Hindlimb muscle (tissue), 1 donor: ENCODE measurements at regions not wholly inside any gene's neighbourhood (a gene's known extent, or its start where the extent isn't known, plus 50 kb on each side); places are given as distances from the start of the nearest gene placed in this dataset.
"Not testable (repeated sequence)": the region's sequence is repeated elsewhere in the genome, so short reads cannot be mapped to it uniquely, and the experiment has no call there.

Experiments used
- DNase-seq: peaks from one replicate; pipeline ENCODE4 v3.0.0-alpha.2; 2013

DNA sequence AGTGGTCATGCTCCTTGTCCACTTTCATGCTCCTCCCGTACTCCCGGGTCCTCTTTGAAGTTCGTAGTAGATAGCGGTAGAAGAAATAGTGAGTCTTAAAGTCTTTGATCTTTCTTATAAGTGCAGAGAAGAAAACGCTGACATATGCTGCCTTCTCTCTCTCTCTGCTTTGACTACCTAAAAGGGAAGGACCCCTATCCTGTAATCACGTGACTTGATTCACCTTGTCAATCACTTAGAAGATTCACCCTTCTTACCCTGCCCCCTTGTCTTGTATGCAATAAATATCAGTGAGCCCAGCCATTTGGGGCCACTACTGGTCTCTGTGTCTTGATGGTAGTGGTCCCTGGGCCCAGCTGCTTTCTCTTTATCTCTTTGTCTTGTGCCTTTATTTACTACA is 158.5 kb upstream of the VWC2 start:
- not testable (repeated sequence) for DNase-seq

DNA sequence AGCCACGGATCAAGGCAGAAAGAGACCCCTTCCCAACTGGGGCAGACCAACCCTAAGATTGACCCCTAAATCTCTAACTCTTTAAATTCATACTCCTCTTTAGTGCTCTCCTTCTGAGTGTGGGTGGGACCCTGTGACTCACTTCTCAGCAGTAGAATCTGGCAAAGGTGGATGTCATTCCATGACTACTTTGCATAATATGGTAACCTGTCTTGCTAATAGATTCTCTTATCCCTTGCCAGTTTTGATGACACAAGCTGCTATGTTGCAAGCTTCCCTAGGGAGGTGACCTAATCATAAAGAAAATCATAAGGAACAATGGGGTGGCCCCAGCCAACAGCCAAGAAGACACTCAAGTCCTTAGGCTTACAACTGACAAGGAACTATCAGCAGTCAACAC is 155.4 kb upstream of the VWC2 start:
- no peak for DNase-seq

DNA sequence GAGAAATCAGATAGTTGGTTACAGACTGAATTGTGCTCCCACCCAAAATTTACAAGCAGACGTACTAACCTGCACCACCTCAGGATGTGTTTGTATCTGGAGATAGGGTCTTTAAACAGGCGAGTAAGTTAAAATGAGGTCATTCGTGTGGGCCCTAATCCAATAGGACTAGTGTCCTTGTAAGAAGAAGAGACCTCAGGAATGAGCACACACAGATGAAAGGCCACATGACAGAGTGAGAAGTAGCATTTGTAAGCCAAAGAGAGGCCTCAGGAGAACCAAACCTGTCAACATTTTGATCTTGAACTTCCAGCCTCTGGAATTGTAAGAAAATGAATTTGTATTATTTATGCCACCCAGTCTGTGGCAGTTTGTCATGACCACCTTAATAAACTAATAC is 149.5 kb upstream of the VWC2 start:
- DNase-seq, result no peak

DNA sequence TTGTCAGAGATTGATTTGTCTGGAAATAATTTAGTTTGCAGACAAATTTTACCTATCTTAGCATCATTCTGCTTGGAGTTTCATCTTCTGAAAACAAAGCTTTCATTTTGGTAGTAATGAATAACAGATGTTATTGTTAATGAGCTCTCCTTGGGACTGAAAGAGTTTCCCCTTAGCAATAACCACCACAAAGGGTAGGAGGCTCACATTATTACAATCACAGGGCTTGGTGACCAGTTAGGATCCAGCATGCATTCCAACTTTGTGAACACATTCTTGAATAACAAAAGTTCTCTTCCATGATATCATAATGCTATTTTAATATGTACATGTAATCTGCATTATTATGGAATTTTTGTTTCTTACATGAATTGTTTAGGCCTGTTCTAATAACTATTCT is 148.8 kb upstream of the VWC2 start:
- DNase-seq, result peak; percentile 5

DNA sequence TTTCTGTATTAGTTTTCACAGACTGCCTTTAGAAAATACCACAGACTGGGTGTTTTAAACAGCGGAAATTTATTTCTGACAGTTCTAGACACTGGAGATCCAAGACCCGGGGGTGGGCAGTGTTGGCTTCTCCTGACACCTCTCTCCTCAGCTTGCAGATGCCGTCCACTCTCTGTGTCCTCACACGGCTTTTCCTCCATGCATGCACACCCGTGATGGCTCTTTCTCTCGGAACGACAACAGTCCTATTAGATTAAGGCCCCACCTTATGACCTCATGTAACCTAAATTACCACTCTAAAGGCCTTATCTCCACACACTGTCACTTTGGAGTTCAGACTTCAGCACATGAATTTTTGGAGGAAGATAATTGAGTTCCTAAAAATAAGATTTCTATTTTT is 142.9 kb upstream of the VWC2 start:
- DNase-seq, result no peak

DNA sequence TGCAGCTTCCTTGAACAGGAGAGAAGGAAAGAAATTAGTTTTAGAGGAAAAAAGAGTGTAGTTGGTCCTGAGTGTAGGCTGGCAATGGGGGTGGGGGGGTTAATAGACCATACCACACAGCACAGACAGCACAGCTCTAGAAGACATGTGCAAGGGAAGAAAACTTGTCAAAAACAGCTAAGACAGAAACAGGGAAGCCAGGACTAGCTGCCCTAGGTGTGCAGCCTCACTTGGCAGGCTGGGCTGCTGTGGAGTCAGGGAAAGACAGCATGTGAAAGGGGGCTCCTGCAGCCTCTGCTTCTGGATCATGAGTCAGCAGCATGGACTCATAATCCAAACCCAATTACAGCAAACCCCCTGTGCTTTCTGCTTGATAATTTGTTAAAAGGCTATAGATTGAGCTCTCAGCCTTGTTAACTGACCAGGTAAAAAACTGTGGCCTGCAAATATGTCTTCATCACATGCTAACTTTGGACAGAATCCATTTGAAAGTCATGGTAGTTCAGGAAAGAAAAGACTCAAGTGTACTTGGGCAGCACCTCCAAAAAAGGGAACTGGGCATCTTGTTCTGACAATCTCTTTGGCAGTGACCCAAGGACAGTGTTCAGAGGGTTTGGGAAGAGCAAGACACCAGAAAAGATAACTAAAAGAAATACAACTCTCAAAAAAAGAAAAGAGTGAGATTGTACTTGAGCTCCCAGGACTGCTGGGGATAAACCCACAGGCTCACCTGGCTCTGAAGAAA is 142.2 kb upstream of the VWC2 start:
- DNase-seq, result peak; percentile 16

DNA sequence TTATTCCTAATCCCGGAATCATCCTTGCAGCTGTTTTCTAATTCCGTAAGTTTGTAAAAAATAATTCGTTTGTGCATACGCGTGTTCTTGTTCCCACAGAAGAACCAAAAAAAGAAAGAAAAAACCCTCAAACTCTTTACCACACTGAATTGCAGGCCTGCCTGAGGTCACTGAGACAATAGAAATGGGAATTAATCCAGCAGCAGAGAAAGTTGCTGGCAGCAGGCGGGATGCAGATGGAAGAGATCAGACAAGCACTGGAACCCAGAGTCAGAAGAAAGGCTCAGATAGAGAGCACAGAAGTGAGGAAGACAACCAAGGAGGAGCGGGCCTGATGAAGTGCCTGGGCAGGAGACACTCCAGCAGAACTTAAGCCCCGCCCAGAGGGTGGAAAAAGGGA is 141.5 kb upstream of the VWC2 start:
- peak; percentile 61 for DNase-seq

DNA sequence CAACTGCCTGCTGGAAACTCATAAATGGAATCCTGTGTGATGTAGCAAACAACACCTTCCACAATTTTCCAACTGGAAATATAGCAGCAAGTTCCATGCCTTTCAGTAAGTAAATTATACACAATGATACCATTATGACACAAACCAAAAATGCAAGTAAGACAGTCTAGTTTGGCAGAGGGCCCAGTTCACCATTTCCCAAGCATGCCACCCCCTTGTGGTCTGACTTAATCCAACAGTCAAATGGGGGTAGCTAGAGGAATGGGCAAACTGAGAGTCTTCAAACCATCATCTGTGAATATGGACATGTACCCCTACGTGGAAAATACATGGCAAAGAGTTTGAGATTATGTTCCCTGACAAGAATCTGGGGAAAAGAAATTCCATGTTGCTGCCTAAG is 137.6 kb upstream of the VWC2 start:
- no peak for DNase-seq

DNA sequence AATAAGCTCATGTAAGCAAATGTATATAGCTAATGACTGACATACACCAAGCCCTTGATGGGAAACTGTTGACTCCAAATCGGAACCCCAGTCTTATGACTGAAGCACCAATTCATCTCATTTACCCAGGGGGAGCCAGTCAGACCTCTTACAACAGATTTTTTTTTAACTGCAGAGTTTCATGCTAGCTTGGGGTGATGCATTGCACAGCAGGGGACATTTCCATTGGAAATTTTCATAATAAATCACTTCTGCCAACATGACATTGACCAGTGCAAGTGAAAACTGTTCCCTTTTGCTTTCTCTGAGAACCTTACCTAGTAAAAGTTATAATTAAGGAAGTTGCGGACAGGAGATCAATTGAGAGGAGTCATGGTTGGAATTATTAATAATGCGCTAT is 137.0 kb upstream of the VWC2 start:
- DNase-seq, result no peak

DNA sequence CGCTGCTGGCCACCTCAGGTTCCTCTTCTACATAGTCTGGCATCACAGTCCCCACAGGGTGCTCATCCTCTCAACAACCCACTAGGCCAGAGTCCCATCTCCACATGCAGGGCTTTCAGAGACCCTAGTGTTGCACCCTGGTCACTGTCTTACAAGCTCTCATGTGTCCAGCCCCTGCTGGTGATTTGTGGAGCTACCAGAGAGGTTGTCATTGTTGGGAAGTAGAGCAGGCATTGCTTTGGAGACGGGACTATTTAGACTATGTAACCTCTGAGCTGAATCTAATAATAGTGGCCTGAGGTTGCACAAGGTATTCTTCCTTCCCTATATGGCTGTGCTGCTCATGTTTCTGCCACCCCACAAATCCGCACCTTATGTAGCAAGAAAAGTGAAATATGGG is 135.3 kb upstream of the VWC2 start:
- DNase-seq, result no peak

DNA sequence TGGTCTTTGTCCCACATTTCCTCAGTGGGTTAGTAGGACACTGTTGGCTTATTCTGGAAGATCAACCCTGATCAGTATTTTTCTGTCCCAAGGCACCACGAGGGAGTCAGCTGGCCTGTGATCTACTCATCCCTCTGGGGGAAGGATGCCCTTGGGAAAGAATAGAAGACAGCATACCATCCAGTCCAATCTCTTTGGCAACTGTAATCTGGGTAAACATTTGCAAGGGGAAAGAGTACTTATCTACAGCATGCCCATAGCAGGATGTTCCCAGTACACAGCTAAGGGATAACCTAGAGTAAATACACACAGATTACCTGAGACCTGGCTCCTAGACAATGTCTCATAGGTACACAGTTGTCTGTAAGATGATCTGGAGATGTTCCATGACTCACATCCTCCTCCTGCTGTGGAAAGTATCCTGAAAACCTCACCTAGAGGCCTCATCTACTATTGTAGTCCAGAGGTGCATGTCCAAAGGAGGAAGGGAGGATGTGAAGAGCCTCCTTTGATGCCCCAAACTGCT is 134.3 kb upstream of the VWC2 start:
- no peak for DNase-seq

DNA sequence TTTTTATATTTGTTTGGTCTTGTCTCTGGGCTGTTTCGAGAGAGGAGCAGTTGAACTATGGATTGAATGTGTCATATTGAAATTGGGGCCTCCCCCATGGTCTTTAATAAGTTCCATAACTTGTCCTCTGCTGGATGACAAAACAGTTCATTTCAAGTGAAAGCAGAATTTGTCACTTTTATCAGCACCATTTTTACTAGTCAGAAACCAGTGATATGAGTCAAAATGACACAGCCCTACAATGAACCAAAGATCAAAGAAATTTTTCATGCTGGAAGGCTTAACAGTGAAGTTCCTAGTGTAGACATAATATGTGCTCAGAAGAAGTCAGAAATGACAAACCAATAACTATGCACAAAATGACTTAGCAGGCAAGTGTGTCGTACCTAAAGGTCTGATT is 133.6 kb upstream of the VWC2 start:
- no peak for DNase-seq

DNA sequence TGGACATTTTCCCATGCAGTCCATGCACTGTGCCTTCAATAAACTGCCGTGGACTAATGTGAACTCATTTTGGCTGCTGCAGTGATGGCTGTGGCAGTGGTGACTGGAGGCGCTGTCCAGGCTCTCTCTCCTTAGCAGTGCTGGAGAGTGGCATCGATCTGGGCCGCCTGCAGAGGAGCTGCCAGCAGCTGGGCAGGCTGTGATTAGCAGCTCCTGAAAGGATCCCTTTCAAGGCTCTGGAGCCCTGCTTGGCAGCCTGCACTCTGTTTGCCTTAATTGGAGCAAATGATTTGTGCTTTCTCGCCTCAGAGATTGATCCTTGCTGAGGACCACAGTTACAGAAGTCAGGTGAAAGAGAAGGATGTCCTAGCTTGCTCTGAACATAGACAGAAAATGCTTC is 130.1 kb upstream of the VWC2 start:
- no peak for DNase-seq

DNA sequence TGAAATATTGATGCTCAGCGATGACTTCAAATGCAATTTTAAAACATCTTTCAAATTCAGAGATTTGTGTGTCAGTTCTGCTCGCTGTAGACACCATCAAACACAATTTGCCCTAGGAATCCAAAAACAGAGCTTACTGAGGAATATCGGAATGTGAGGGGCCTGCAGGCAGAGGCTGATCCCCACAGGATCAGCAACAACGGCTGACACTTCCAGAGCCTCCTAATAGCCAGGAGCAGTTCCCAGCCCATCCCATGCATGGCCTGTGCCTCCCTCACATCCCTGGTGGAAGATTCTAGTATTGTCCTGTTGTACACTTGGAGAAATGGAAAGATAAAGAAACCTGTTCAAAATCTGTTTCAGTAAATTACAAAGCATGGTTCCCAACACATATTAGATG is 129.7 kb upstream of the VWC2 start:
- no peak for DNase-seq

DNA sequence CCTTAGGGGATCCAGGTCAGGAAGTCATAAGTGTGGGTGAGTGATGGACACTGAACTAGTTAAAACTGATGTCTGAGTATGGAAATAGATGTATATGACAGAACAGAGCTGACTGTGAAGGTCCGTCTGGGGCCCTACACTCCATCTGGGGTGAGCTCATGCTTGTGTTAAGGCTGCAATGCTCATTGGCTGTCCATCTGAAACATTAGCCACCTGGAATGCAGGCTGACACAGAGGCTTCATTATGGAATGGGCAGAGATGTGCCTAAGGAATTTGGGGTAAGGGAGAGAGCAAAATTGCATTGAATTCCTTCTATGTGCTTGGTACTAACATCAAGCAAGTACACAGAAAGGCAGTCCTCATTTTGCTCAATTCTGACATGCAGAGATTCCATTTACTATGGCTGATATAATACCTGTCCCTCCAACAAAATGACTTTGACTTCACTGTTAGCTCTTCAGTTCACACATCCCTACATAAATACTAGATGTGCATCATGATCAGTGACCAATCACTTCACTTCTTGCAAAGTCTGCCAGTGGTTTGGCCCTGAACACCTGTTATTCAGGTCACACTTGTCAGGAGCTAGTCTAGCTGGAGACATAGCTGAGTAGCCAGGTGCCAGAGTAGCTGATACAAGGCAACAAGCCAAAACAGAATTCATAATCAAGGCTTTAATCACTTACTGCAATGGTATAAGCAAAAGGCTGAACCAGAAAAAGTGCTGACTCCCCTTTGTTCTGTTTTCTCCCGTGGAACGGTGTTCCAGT is 128.9 kb upstream of the VWC2 start:
- DNase-seq, result no peak

DNA sequence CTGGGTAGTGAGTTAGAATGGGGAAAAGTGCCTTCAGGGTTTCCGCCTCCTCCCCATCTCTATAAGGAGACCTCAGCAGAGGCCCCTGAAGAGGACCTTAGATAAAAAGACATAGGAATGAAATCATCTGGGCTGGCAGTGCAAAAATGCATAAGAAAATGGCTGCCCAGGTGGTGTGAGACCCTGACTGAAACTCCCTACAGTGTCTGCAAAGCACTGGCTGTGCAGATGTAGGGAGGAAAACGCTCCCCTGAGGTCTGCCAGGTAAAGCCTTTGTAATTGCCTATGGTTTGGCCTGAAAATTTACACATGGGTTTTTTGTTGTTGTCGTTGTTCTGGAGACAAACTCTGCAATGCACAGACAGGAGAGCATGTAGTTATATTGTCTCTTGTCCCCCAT is 128.1 kb upstream of the VWC2 start:
- DNase-seq, result no peak

DNA sequence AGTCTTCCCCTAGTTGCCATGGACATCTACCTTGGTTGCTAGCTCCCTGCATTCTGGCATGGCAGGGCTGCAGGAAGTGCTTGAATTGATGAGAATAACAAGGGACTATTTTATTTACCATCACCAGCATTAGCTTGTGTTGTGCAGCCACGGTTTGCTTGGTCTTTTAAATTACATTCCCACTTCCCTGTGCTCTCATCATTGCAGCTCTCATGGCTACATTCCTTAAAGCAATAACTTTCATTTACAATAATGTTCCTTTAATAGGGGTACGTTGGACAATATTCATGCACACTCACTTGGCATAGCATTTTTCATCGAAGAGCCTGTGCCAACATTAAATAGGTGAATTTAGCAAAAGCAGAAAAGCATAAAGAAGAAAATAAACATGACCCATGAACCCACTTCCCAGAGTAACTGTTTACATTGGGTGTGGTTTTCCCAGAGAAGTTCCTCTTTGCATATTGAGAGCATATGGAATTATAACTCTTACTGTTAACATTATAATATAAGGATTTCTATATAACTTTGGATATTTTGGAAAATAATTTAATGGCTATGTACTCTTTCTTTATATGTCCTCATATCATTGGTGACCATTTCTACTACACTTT is 113.2 kb upstream of the VWC2 start:
- no peak for DNase-seq

DNA sequence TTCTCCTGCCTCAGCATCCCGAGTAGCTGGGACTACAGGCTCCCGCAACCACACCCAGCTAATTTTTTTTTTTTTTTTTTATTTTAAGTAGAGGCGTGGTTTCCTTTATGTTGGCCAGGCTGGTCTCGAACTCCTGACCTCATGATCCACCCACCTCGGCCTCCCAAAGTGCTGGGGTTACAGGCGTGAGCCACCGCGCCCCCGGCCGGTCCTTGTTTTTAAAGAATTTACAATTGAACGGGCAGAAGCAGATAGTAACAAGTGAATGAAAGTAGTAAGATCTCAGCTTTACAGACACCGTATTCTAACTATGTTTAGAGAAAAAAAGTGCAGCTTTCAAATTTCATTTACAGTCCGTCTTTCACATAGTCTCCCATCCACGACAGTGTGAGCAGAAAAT is 112.5 kb upstream of the VWC2 start:
- no peak for DNase-seq

DNA sequence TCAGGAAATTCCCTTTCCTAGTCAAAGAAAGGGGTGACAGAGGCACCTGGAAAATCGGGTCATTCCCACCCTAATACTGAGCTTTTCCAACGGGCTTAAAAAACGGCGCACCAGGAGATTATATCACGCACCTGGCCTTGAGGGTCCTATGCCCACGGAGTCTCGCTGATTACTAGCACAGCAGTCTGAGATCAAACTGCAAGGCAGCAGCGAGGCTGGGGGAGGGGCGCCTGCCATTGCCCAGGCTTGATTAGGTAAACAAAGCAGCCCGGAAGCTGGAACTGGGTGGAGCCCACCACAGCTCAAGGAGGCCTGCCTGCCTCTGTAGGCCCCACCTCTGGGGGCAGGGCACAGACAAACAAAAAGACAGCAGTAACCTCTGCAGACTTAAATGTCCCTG is 107.5 kb upstream of the VWC2 start:
- not testable (repeated sequence) for DNase-seq

DNA sequence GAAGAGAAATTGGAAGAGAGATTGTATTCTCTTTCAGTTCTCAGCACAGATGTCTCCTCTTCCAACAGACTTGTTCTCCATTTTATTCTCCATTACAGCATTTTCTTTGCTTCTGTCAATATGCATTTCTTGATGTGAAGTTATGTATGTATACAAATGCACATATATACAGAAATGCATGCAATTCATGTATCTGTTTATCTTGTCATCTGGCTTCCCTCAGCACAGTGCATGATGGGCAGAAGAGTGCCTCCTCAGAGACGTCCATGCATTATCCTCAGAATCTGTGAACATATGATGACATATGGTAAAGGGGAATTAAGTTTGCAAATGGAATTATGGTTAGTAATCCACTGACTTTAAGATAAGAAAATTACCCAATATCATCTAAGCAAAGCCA is 106.7 kb upstream of the VWC2 start:
- DNase-seq, result no peak

DNA sequence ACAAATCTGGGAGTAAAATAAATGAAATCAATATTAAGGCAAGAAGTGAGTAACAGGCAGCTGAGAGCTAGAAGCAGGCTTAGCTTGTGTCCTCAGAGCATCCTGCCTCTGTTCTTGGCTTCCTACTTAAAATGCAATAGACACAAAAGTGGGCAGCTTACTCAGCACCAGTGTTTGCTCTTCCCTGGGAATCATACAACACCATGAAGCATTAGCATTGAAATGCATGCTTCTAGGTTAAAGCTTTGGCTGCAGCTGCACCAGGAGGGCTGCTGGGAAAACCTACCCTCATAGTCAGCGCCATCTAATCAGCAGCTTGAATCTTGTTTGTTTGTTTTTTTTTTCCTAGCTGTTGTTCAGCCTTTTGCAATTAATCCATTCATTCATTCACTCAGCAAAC is 104.2 kb upstream of the VWC2 start:
- DNase-seq, result no peak

DNA sequence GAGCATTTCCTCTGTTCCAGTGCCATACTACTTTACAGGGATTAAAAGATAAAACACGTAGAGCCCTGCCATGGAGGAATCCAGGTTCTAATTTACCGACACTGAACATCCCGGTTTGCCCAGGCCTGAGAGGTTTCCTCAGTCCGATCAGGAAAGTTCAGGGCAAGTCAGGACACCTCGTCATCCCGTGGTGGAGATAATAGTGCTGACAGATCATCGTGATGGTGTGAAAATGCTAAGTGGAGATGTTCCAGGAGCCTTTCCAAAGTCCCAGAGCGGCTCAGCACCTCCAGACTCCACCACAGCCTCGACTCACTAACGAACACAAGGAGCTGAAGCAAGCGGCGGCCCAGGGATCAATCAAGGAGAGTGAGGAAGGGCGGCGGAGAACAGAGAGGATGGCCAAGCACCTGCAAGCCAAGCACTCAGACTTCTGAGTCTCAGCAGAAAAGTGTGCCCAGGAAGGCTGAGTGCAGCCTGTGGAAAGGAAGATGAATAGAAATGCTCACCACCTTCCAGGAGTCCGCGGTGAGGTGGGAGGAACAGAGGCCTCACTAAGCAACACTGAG is 103.7 kb upstream of the VWC2 start:
- no peak for DNase-seq

DNA sequence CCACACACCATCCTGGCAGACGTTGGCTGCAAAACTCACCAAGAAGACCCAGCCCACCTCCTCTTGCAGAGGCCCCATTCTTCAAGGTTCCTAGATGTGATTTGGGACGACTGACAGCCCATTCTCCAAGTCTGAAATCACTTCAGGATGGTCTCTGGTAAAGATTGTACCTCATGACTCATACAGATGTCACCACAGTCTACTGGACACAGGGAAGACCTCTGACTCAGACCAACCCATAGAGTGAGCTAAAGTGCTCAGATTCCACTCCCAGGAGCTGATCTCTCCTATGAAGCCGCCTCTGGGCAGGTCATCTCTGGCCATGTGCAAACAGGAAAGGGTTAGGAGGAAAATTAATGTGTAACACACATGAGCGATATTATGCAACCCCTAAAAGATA is 102.4 kb upstream of the VWC2 start:
- DNase-seq, result no peak
